ENCODE measurements at regions not wholly inside any gene's neighbourhood (a gene's known extent, or its start where the extent isn't known, plus 50 kb on each side); places are given as distances from the start of the nearest gene placed in this dataset.

GRCh38 chr14:51783765-51784164 lies 76.6 kb upstream of the GNG2 start:
- TF ChIP-seq CTCF (IDR thresholded peaks at IDR 0.05 in 2 of 3, conservative IDR thresholded peaks at IDR 0.05 in 1 of 3; ENCODE audit: control insufficient read depth in 2 of 3, extremely low read depth in 1 of 3, insufficient read depth in 1 of 3, low read depth in 3 of 3, low read length in 3 of 3) (no peak), PBX3 (IDR thresholded peaks at IDR 0.05; ENCODE audit: insufficient replicate concordance, low read depth, low read length) (no peak), CHD2 (IDR thresholded peaks at IDR 0.05; ENCODE audit: borderline replicate concordance, low read depth, low read length) (no peak), NKRF (conservative IDR thresholded peaks at IDR 0.05) (no peak), NRF1 (conservative IDR thresholded peaks at IDR 0.05; ENCODE audit: low read depth, low read length) (no peak), REST (IDR thresholded peaks at IDR 0.05; ENCODE audit: low read depth, low read length) (no peak)

All from GM12878 (cell line).